Upper lobe of left lung (tissue), 4 donors: ENCODE measurements at regions not wholly inside any gene's neighbourhood (a gene's known extent, or its start where the extent isn't known, plus 50 kb on each side); places are given as distances from the start of the nearest gene placed in this dataset.
"Not testable (repeated sequence)": the region's sequence is repeated elsewhere in the genome, so short reads cannot be mapped to it uniquely, and the experiment has no call there.

Experiments
- CTCF ChIP-seq, 6 experiments: fragments of 450-650 bp in 4 of 6; fragments of 200-600 bp in 2 of 6; sonication (generic) in 2 of 6; IDR thresholded peaks; one replicate each; pipeline ENCODE4 v1.5.1; 2016 to 2019; ENCODE audit warnings: antibody characterized with exemption in 6 of 6
- POLR2A ChIP-seq, 4 donors: fragments of 450-650 bp; IDR thresholded peaks; one replicate each; pipeline ENCODE4 v1.5.1; 2016 to 2017; ENCODE audit warnings: antibody characterized with exemption in 4 of 4, mild to moderate bottlenecking in 2 of 4
- POLR2AphosphoS5 ChIP-seq, 2 donors: sonication (generic); formaldehyde crosslinking; IDR thresholded peaks; one replicate each; pipeline ENCODE4 v1.5.1; 2017; ENCODE audit warnings: antibody characterized with exemption in 2 of 2

GRCh38 chr13:21307158-21307557 is 130.7 kb downstream of the MRPL57 start:
- not testable (repeated sequence) for TF ChIP-seq CTCF, POLR2A, POLR2AphosphoS5 (IDR thresholded peaks at IDR 0.05)
